Suprapubic skin (tissue), 3 donors: ENCODE measurements at regions not wholly inside any gene's neighbourhood (a gene's known extent, or its start where the extent isn't known, plus 50 kb on each side); places are given as distances from the start of the nearest gene placed in this dataset.

Experiments
- EP300 ChIP-seq: sonication (generic); formaldehyde crosslinking; IDR thresholded peaks from one replicate; pipeline ENCODE4 v1.6.1; 2017; ENCODE audit warnings: antibody characterized with exemption
- POLR2A ChIP-seq, 2 donors: fragments of 450-650 bp; IDR thresholded peaks; one replicate each; pipeline ENCODE4 v1.6.1; 2017; ENCODE audit warnings: antibody characterized with exemption in 2 of 2, mild to moderate bottlenecking in 2 of 2, moderate library complexity in 2 of 2
- TF ChIP-seq, protein P1 (sequence below), 2 donors: fragments of 200-600 bp in 1 of 2; fragments of 450-650 bp in 1 of 2; sonication (generic) in 1 of 2; IDR thresholded peaks; one replicate each; pipeline ENCODE4 v1.5.1; 2016 to 2019; ENCODE audit warnings: antibody characterized with exemption in 2 of 2, mild to moderate bottlenecking in 1 of 2, moderate library complexity in 1 of 2

DNA sequence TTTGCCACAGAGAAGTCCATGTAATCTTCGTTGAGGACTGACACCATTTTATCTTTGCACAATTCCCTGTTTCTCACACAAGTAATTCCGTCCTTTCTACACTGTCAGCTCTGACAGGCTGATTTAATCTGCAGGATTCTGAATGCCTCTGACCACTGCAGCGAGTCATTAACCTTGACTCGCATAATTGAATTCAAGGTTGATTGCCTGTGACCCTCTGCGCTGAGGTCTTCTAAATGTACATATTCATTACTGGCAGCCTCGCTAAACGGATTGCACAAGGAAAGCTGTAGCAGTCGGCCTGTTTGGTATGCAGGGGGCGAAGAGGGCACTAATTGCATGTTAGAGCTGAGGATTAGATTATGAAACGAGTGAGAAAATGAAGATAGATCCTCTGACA lies 147.8 kb downstream of the SHOX2 start:
- TF ChIP-seq, protein P1, sequence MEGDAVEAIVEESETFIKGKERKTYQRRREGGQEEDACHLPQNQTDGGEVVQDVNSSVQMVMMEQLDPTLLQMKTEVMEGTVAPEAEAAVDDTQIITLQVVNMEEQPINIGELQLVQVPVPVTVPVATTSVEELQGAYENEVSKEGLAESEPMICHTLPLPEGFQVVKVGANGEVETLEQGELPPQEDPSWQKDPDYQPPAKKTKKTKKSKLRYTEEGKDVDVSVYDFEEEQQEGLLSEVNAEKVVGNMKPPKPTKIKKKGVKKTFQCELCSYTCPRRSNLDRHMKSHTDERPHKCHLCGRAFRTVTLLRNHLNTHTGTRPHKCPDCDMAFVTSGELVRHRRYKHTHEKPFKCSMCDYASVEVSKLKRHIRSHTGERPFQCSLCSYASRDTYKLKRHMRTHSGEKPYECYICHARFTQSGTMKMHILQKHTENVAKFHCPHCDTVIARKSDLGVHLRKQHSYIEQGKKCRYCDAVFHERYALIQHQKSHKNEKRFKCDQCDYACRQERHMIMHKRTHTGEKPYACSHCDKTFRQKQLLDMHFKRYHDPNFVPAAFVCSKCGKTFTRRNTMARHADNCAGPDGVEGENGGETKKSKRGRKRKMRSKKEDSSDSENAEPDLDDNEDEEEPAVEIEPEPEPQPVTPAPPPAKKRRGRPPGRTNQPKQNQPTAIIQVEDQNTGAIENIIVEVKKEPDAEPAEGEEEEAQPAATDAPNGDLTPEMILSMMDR (IDR thresholded peaks at IDR 0.05): no peak
- no peak for TF ChIP-seq POLR2A (IDR thresholded peaks at IDR 0.05)
- TF ChIP-seq EP300: no peak
